ENCODE measurements at regions not wholly inside any gene's neighbourhood (a gene's known extent, or its start where the extent isn't known, plus 50 kb on each side); places are given as distances from the start of the nearest gene placed in this dataset.

DNA sequence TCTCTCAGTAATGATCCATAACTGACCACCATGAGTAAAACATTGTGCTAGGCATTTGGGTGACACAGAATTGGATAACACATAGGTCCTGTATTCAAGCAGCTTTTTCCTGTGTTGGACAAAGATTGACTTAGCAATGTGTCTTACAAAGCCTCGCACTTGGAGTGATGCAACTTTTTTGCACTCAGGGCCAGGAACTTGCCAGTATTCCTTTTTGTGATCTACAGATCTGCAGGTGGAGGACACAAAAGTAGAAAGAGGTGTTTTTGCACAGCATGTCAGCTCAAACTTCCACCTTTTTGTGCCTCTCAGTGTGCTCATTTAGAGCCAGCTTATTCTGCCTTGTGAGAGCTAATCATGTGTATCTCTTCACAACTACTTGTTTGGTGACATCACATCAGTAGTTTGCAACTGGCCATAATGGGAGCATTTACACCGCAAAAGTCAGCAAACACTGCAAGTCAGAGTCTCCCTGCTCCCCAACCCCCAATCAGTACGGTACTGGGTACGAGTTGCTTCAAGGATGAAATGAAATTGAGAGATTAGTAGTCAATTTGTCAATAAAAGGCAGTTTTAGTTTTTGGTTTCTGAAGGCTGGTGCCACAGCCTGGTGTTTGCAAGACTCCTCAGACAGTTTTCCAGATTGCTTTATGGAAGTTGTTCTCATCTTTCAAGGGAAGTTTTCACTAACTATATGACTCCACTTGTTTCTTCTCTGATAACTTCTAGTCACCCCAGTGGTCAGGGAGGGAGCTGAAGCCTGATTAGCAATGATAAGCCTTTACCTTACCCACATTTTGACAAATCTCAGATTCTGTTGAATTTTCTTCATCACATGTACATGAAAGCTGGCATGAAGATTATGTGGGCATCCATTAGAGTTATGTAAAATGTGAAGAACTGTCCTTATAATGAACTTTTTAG lies 149.1 kb downstream of the PDCD6IP start:
- no peak for DNase-seq (ENCODE audit: low spot score in 2 of 2)
- Histone ChIP-seq H3K9me3 (no peaks in the 10 kb centered on the region), H3K4me1 (no peaks in the 10 kb centered on the region), H3K36me3 (no peaks in the 10 kb centered on the region), H3K4me3 (no peak overlapping the region), H3K27me3 (no peaks in the 10 kb centered on the region), H3K27ac (no peak overlapping the region)
- WGBS, 2 donors, result 70 to 76% methylated on average over 4 of the region's 4 CpGs
- TF ChIP-seq POLR2A (IDR thresholded peaks at IDR 0.05), result no peak
- no peak for TF ChIP-seq EP300 (IDR thresholded peaks at IDR 0.05)
- TF ChIP-seq, protein P1, sequence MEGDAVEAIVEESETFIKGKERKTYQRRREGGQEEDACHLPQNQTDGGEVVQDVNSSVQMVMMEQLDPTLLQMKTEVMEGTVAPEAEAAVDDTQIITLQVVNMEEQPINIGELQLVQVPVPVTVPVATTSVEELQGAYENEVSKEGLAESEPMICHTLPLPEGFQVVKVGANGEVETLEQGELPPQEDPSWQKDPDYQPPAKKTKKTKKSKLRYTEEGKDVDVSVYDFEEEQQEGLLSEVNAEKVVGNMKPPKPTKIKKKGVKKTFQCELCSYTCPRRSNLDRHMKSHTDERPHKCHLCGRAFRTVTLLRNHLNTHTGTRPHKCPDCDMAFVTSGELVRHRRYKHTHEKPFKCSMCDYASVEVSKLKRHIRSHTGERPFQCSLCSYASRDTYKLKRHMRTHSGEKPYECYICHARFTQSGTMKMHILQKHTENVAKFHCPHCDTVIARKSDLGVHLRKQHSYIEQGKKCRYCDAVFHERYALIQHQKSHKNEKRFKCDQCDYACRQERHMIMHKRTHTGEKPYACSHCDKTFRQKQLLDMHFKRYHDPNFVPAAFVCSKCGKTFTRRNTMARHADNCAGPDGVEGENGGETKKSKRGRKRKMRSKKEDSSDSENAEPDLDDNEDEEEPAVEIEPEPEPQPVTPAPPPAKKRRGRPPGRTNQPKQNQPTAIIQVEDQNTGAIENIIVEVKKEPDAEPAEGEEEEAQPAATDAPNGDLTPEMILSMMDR (IDR thresholded peaks at IDR 0.05), result no peak

DNA sequence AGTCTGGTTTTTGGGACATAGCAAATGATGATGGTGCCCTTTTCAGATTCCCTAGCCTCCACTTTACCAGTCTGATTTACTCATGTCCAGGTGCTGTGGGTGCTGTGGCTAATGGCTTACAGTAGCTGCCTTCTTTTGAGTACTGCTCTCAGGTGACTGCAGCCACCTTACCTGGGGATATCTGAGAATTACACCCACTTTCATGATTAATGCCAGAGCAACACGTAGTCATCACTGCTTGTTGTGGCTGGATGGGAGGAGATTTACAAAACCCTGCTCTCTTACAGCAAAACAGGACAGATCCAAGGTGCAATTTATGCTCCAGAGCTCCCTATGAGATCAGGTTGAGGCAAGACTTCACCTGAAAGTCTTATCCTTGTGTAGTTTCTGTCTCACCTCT lies 150.6 kb downstream of the PDCD6IP start:
- no peaks in the 10 kb centered on the region for H3K36me3 ChIP-seq
- WGBS, 2 donors, result 44 to 80% methylated on average over 1 of the region's 1 CpG
- H3K27ac ChIP-seq, result no peak overlapping the region
- H3K9me3 ChIP-seq, result no peaks in the 10 kb centered on the region
- TF ChIP-seq EP300 (IDR thresholded peaks at IDR 0.05), result no peak
- TF ChIP-seq, protein P1 (IDR thresholded peaks at IDR 0.05), result no peak
- TF ChIP-seq POLR2A (IDR thresholded peaks at IDR 0.05), result no peak
- H3K4me3 ChIP-seq, result no peak overlapping the region
- no peaks in the 10 kb centered on the region for H3K4me1 ChIP-seq
- H3K27me3 ChIP-seq, result no peaks in the 10 kb centered on the region
- DNase-seq (ENCODE audit: low spot score in 2 of 2), result no peak

DNA sequence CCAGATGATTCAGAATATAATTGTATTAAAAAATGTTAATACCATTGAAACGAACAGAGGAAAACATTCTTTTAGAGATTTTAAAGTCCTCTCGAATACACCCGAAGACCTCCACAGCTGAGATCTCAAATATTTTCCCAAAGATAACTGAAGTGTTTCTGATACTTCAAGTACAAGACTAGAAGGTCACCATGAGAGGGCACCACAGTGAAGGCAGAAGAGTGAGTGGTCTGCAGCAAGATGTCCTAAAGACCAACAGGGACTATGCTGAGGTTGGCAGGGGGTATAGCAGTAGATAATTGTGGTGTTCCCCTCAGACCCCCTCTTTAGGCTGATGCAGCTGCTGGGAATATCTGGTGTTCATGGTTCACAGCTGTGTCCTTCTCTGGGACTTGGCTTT lies 156.5 kb downstream of the PDCD6IP start:
- no peaks in the 10 kb centered on the region for H3K36me3 ChIP-seq
- H3K4me3 ChIP-seq, result no peak overlapping the region
- no peak for DNase-seq (ENCODE audit: low spot score in 2 of 2)
- no peaks in the 10 kb centered on the region for H3K4me1 ChIP-seq
- no peak for TF ChIP-seq POLR2A (IDR thresholded peaks at IDR 0.05)
- no peak for TF ChIP-seq EP300 (IDR thresholded peaks at IDR 0.05)
- TF ChIP-seq, protein P1 (IDR thresholded peaks at IDR 0.05), result no peak
- H3K27ac ChIP-seq, result no peak overlapping the region
- 87 to 91% methylated on average over 3 of the region's 3 CpGs for WGBS, 2 donors
- no peaks in the 10 kb centered on the region for H3K27me3 ChIP-seq
- H3K9me3 ChIP-seq, result no peaks in the 10 kb centered on the region

DNA sequence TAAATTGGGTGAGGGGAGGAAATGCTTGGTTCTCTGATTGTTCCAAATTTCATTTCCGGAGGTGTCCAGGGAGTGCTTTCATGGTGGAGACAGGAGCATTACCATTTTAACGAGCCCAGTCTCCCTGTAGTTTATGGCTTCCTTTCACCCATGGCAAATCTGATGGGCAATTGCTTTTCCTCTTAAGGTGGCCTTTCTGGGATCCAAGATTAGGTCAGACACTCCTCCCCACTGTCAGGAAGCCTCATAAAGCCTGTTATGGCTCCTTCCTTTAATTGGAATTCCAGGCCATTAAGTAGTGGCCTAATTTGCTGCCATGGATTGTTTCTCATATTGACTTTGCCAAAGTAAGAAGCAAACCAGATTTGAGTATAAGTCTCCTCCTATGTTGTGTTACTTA lies 157.8 kb downstream of the PDCD6IP start:
- no peaks in the 10 kb centered on the region for H3K36me3 ChIP-seq
- no peaks in the 10 kb centered on the region for H3K4me1 ChIP-seq
- no peak overlapping the region for H3K27ac ChIP-seq
- no peak for TF ChIP-seq POLR2A (IDR thresholded peaks at IDR 0.05)
- TF ChIP-seq, protein P1 (IDR thresholded peaks at IDR 0.05), result no peak
- no peak for TF ChIP-seq EP300 (IDR thresholded peaks at IDR 0.05)
- H3K27me3 ChIP-seq, result no peaks in the 10 kb centered on the region
- DNase-seq (ENCODE audit: low spot score in 2 of 2), result no peak
- no peak overlapping the region for H3K4me3 ChIP-seq
- no peaks in the 10 kb centered on the region for H3K9me3 ChIP-seq
- 37 to 47% methylated on average over 2 of the region's 2 CpGs for WGBS, 2 donors

DNA sequence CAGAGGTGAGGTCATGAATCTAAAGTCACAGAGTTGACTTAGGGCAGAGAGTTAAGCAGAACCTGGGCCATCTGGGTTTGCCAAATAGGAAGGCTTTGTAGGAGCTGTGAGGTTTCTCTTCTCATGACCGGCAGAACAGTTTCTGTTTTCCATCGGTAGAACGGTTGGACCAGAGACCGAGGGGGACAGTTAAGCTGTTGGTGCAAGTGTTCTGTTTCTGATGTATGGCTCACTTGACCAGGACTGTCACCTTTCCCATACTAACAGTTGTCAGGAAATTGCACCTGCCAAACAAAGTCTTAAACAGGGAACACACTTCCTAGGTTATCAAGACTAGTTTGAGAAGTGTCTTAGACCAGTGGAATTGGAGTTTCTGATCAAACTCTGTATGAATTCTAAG lies 158.3 kb downstream of the PDCD6IP start:
- H3K36me3 ChIP-seq, result no peaks in the 10 kb centered on the region
- DNase-seq (ENCODE audit: low spot score in 2 of 2), result no peak
- H3K27ac ChIP-seq, result no peak overlapping the region
- H3K4me1 ChIP-seq, result no peaks in the 10 kb centered on the region
- H3K4me3 ChIP-seq, result no peak overlapping the region
- TF ChIP-seq, protein P1 (IDR thresholded peaks at IDR 0.05), result no peak
- TF ChIP-seq EP300 (IDR thresholded peaks at IDR 0.05) (no peak), POLR2A (IDR thresholded peaks at IDR 0.05) (no peak)
- WGBS, 2 donors, result 37 to 52% methylated on average over 4 of the region's 4 CpGs
- H3K27me3 ChIP-seq, result no peaks in the 10 kb centered on the region
- H3K9me3 ChIP-seq, result no peaks in the 10 kb centered on the region

All from tibial nerve (tissue), 4 donors.